K562 (cell line): ENCODE measurements at regions not wholly inside any gene's neighbourhood (a gene's known extent, or its start where the extent isn't known, plus 50 kb on each side); places are given as distances from the start of the nearest gene placed in this dataset.
A peak's percentile ranks its signal among the peaks of the same experiment; 100 is the strongest.

Experiments used
- CAMTA2 ChIP-seq: fragments of 250-450 bp; sonication (Bioruptor Pico); conservative IDR thresholded peaks from 2 replicates; pipeline ENCODE4 v1.5.1; 2022
- CBX3 ChIP-seq, 2 experiments: IDR thresholded peaks; 1 replicate in 1 of 2; 2 replicates in 1 of 2; pipeline ENCODE4 v1.6.1; 2012; ENCODE audit warnings: inconsistent platforms in 2 of 2, low read length in 2 of 2, borderline replicate concordance in 1 of 2, control low read depth in 1 of 2
- CEBPB ChIP-seq: fragments of 450-650 bp; IDR thresholded peaks from 2 replicates; pipeline ENCODE4 v1.6.1; 2016; ENCODE audit warnings: missing genetic modification characterization, missing compliant biosample characterization
- MEF2A ChIP-seq: IDR thresholded peaks from 2 replicates; pipeline ENCODE4 v1.6.1; 2011; ENCODE audit warnings: low read depth, mild to moderate bottlenecking, low read length, moderate library complexity; ENCODE audit not compliant: control insufficient read depth
- SMC3 ChIP-seq: conservative IDR thresholded peaks from 2 replicates; pipeline ENCODE4 v1.6.1; 2011; ENCODE audit warnings: low read depth, low read length, improper control_type of control experiment; ENCODE audit not compliant: insufficient read depth
- STAG1 ChIP-seq: sonication (generic); formaldehyde crosslinking; IDR thresholded peaks from 2 replicates; pipeline ENCODE4 v1.5.0; 2020; ENCODE audit warnings: missing genetic modification reagents, borderline replicate concordance
- USF1 ChIP-seq: sonication (generic); formaldehyde crosslinking; IDR thresholded peaks from 2 replicates; pipeline ENCODE4 v1.9.0; 2022; ENCODE audit warnings: mild to moderate bottlenecking, missing genetic modification reagents
- USF2 ChIP-seq: sonication (generic); formaldehyde crosslinking; IDR thresholded peaks from 2 replicates; pipeline ENCODE4 v1.5.0; 2020; ENCODE audit warnings: missing genetic modification reagents
- ZEB2 ChIP-seq: fragments of 450-650 bp; IDR thresholded peaks from 2 replicates; pipeline ENCODE4 v1.6.1; 2016
- ZNF655 ChIP-seq: fragments of 250-450 bp; sonication (Bioruptor Pico); IDR thresholded peaks from 2 replicates; pipeline ENCODE4 v1.5.0; 2021
- ZNF75A ChIP-seq: fragments of 450-650 bp; formaldehyde crosslinking; IDR thresholded peaks from 2 replicates; pipeline ENCODE4 v1.4.0; 2020; ENCODE audit warnings: mild to moderate bottlenecking
- TF ChIP-seq, protein P1 (sequence below): fragments of 450-650 bp; IDR thresholded peaks from 2 replicates; pipeline ENCODE4 v1.6.1; 2016; ENCODE audit warnings: low read depth
- TF ChIP-seq, protein P2 (sequence below): fragments of 250-450 bp; sonication (Bioruptor Pico); IDR thresholded peaks from 2 replicates; pipeline ENCODE4 v1.5.0; 2021

DNA sequence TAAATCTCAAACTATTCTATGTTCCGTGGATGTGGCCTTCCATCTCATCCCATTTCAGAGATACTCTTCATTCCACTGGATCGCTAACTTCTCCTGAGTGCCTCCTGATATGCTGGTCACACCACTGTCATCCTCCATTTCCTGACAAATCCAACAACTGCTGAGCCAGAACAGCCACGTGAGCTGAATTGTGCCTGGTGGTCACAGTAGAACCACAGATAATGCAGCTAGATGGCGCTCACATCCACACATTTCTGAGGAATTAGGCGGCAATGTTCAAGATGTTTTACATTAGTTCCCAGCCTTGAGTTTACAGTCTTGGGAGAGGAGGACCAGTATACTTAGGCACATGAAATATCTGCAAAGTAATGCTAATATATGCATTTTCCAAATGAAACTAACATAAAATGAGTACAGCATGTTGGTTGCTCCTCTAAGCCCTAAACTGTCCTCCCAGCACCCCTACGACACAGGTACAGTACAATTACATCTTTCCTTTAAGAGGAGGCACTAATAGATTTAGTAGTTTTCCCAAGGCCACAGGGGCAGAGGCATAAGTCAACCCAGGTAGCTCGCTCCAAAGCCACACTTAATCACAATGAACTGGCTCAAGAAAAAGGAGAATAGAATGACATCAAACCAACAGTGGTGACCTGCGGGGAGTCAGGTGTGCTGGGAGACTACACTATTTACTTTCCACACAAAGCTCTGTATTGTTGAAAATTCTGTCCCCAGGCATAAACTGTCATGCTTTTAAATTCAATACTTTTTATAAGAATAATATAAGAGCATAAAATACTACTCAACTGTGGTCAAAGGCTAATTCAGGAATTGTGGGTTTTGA lies 134.2 kb downstream of the CHIC2 start (continued):
- TF ChIP-seq, protein P1, sequence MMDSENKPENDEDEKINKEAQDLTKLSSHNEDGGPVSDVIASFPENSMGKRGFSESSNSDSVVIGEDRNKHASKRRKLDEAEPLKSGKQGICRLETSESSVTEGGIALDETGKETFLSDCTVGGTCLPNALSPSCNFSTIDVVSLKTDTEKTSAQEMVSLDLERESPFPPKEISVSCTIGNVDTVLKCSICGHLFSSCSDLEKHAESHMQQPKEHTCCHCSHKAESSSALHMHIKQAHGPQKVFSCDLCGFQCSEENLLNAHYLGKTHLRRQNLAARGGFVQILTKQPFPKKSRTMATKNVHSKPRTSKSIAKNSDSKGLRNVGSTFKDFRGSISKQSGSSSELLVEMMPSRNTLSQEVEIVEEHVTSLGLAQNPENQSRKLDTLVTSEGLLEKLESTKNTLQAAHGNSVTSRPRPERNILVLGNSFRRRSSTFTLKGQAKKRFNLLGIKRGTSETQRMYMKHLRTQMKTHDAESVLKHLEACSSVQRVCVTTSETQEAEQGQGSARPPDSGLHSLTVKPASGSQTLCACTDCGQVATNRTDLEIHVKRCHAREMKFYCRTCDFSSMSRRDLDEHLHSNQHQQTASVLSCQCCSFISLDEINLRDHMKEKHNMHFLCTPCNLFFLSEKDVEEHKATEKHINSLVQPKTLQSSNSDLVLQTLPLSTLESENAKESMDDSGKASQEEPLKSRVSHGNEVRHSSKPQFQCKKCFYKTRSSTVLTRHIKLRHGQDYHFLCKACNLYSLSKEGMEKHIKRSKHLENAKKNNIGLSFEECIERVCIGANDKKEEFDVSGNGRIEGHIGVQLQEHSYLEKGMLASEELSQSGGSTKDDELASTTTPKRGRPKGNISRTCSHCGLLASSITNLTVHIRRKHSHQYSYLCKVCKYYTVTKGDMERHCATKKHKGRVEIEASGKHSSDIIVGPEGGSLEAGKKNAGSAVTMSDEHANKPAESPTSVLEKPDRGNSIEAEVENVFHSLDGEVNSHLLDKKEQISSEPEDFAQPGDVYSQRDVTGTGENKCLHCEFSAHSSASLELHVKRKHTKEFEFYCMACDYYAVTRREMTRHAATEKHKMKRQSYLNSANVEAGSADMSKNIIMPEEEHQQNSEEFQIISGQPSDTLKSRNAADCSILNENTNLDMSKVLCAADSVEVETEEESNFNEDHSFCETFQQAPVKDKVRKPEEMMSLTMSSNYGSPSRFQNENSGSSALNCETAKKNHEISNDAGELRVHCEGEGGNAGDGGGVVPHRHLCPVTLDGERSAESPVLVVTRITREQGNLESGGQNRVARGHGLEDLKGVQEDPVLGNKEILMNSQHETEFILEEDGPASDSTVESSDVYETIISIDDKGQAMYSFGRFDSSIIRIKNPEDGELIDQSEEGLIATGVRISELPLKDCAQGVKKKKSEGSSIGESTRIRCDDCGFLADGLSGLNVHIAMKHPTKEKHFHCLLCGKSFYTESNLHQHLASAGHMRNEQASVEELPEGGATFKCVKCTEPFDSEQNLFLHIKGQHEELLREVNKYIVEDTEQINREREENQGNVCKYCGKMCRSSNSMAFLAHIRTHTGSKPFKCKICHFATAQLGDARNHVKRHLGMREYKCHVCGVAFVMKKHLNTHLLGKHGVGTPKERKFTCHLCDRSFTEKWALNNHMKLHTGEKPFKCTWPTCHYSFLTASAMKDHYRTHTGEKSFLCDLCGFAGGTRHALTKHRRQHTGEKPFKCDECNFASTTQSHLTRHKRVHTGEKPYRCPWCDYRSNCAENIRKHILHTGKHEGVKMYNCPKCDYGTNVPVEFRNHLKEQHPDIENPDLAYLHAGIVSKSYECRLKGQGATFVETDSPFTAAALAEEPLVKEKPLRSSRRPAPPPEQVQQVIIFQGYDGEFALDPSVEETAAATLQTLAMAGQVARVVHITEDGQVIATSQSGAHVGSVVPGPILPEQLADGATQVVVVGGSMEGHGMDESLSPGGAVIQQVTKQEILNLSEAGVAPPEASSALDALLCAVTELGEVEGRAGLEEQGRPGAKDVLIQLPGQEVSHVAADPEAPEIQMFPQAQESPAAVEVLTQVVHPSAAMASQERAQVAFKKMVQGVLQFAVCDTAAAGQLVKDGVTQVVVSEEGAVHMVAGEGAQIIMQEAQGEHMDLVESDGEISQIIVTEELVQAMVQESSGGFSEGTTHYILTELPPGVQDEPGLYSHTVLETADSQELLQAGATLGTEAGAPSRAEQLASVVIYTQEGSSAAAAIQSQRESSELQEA = no peak
- no peak for TF ChIP-seq CEBPB (tag)
- peak in 1 of 2 experiments; percentile 53; a peak in 1 of 3 replicates for TF ChIP-seq CBX3 (IDR thresholded peaks at IDR 0.05; ENCODE audit: borderline replicate concordance in 1 of 2, low read length in 2 of 2)
- TF ChIP-seq ZNF655 (CRISPR knock-in tag) = no peak
- peak; percentile 73 for TF ChIP-seq SMC3
- no peak for TF ChIP-seq CAMTA2 (CRISPR knock-in tag)
- TF ChIP-seq, protein P2, sequence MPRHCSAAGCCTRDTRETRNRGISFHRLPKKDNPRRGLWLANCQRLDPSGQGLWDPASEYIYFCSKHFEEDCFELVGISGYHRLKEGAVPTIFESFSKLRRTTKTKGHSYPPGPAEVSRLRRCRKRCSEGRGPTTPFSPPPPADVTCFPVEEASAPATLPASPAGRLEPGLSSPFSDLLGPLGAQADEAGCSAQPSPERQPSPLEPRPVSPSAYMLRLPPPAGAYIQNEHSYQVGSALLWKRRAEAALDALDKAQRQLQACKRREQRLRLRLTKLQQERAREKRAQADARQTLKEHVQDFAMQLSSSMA (CRISPR knock-in tag) = no peak
- no peak for TF ChIP-seq MEF2A
- TF ChIP-seq USF1 = peak; percentile 73
- no peak for TF ChIP-seq ZEB2
- TF ChIP-seq STAG1 (CRISPR knock-in tag) = peak; percentile 32; the same call in 1 of the 2 replicates
- TF ChIP-seq ZNF75A (CRISPR knock-in tag) = no peak
- TF ChIP-seq USF2 (CRISPR knock-in tag) = peak; percentile 73
